ENCODE measurements at regions not wholly inside any gene's neighbourhood (a gene's known extent, or its start where the extent isn't known, plus 50 kb on each side); places are given as distances from the start of the nearest gene placed in this dataset.

GRCh38 chr1:98523256-98523655, 138.3 kb upstream of the SNX7 start (continued):
- no peak for TF ChIP-seq MAX (IDR thresholded peaks at IDR 0.05; ENCODE audit: low read depth)
- TF ChIP-seq GATA2 (CRISPR knock-in tag; IDR thresholded peaks at IDR 0.05) = no peak

GRCh38 chr1:98516306-98516705, 145.2 kb upstream of the SNX7 start:
- CTCF ChIA-PET = interaction anchor here (1.2 kb wide), 1 partner anchor 48 kb away, joined by 3 read pairs; no protein-coding TSS in a partner anchor
- DNase-seq = no peak
- TF ChIP-seq SMC3 (IDR thresholded peaks at IDR 0.05; ENCODE audit: low read depth, low read length) (no peak), PBX3 (IDR thresholded peaks at IDR 0.05) (no peak), EP300 (IDR thresholded peaks at IDR 0.05; ENCODE audit: borderline replicate concordance in 1 of 2, low read depth in 1 of 2, low read length in 1 of 2) (no peak), TAF1 (IDR thresholded peaks at IDR 0.05; ENCODE audit: borderline replicate concordance, low read depth, low read length) (no peak), USF1 (IDR thresholded peaks at IDR 0.05; ENCODE audit: borderline replicate concordance, low read depth) (no peak), YY1 (IDR thresholded peaks at IDR 0.05; ENCODE audit: low read depth) (no peak), MEF2A (IDR thresholded peaks at IDR 0.05; ENCODE audit: borderline replicate concordance, low read depth) (no peak), FOXM1 (IDR thresholded peaks at IDR 0.05; ENCODE audit: low read depth) (no peak), TCF12 (IDR thresholded peaks at IDR 0.05) (no peak), TEAD4 (IDR thresholded peaks at IDR 0.05; ENCODE audit: borderline replicate concordance, insufficient read depth) (no peak), GABPA (IDR thresholded peaks at IDR 0.05; ENCODE audit: low read depth) (no peak)
- no peaks in the 10 kb centered on the region for H3K79me2 ChIP-seq (ENCODE audit: insufficient read depth)
- no peaks in the 10 kb centered on the region for H3K4me1 ChIP-seq (ENCODE audit: control insufficient read depth in 1 of 2, insufficient read depth in 2 of 2, low read depth in 1 of 2, low read length in 1 of 2)
- H3K27me3 ChIP-seq (ENCODE audit: insufficient read depth) = no peaks in the 10 kb centered on the region
- H3K9me3 ChIP-seq = no peaks in the 10 kb centered on the region
- no peak overlapping the region for H3K27ac ChIP-seq (ENCODE audit: low read depth in 2 of 2, low read length in 1 of 2)
- H3K4me2 ChIP-seq = no peak overlapping the region
- no peaks in the 10 kb centered on the region for H3F3A ChIP-seq (replicated peaks; ENCODE audit: insufficient read depth)
- H4K20me1 ChIP-seq (ENCODE audit: insufficient read depth) = no peaks in the 10 kb centered on the region
- no peak overlapping the region for H3K9ac ChIP-seq
- no peaks in the 10 kb centered on the region for H3K9me2 ChIP-seq
- H3K4me3 ChIP-seq (ENCODE audit: low read depth in 2 of 2, low read length in 1 of 2) = no peak overlapping the region
- POLR2A ChIA-PET = no interaction called here
- 34% methylated on average over 2 of the region's 2 CpGs for WGBS (ENCODE audit: low lambda C conversion rate)
- H3K36me3 ChIP-seq (replicated peaks in 1 of 2; ENCODE audit: control insufficient read depth in 1 of 2, insufficient read depth in 2 of 2, low read length in 1 of 2) = no peaks in the 10 kb centered on the region
- no peak overlapping the region for H2AFZ ChIP-seq (ENCODE audit: low read depth)

GRCh38 chr1:98515744-98516143, 145.8 kb upstream of the SNX7 start:
- 88% methylated on average over 1 of the region's 1 CpG for WGBS (ENCODE audit: low lambda C conversion rate)
- Histone ChIP-seq H3K4me3 (ENCODE audit: low read depth in 2 of 2, low read length in 1 of 2) (no peak overlapping the region), H3K27me3 (ENCODE audit: insufficient read depth) (no peaks in the 10 kb centered on the region), H3K9ac (no peak overlapping the region), H3K36me3 (replicated peaks in 1 of 2; ENCODE audit: control insufficient read depth in 1 of 2, insufficient read depth in 2 of 2, low read length in 1 of 2) (no peaks in the 10 kb centered on the region), H3K27ac (ENCODE audit: low read depth in 2 of 2, low read length in 1 of 2) (no peak overlapping the region), H2AFZ (ENCODE audit: low read depth) (no peak overlapping the region), H3K4me1 (ENCODE audit: control insufficient read depth in 1 of 2, insufficient read depth in 2 of 2, low read depth in 1 of 2, low read length in 1 of 2) (no peaks in the 10 kb centered on the region), H3K9me2 (no peaks in the 10 kb centered on the region), H4K20me1 (ENCODE audit: insufficient read depth) (no peaks in the 10 kb centered on the region), H3K79me2 (ENCODE audit: insufficient read depth) (no peaks in the 10 kb centered on the region), H3K9me3 (no peaks in the 10 kb centered on the region), H3K4me2 (no peak overlapping the region), H3F3A (replicated peaks; ENCODE audit: insufficient read depth) (no peaks in the 10 kb centered on the region)
- CTCF ChIA-PET = interaction anchor here (1.2 kb wide), 1 partner anchor 47 kb away, joined by 3 read pairs; no protein-coding TSS in a partner anchor
- POLR2A ChIA-PET = no interaction called here
- DNase-seq = no peak
- TF ChIP-seq FOXM1 (IDR thresholded peaks at IDR 0.05; ENCODE audit: low read depth) (no peak), EP300 (IDR thresholded peaks at IDR 0.05; ENCODE audit: borderline replicate concordance in 1 of 2, low read depth in 1 of 2, low read length in 1 of 2) (no peak), TCF12 (IDR thresholded peaks at IDR 0.05) (no peak), JUND (IDR thresholded peaks at IDR 0.05) (no peak), TAF1 (IDR thresholded peaks at IDR 0.05; ENCODE audit: borderline replicate concordance, low read depth, low read length) (no peak), ZBTB33 (IDR thresholded peaks at IDR 0.05; ENCODE audit: borderline replicate concordance, low read depth) (no peak), NFIC (IDR thresholded peaks at IDR 0.05; ENCODE audit: borderline replicate concordance) (no peak), EZH2phosphoT487 (IDR thresholded peaks at IDR 0.05; ENCODE audit: borderline replicate concordance, low read depth) (no peak), GABPA (IDR thresholded peaks at IDR 0.05; ENCODE audit: low read depth) (no peak), NRF1 (IDR thresholded peaks at IDR 0.05; ENCODE audit: low read depth, low read length) (no peak), RFX5 (IDR thresholded peaks at IDR 0.05; ENCODE audit: low read length) (no peak), USF2 (IDR thresholded peaks at IDR 0.05; ENCODE audit: borderline replicate concordance, low read depth, low read length) (no peak), SIN3A (IDR thresholded peaks at IDR 0.05; ENCODE audit: borderline replicate concordance, low read depth, low read length) (no peak), RAD21 (IDR thresholded peaks at IDR 0.05; ENCODE audit: low read length) (no peak)
